GM04503 (cell line): ENCODE measurements at regions not wholly inside any gene's neighbourhood (a gene's known extent, or its start where the extent isn't known, plus 50 kb on each side); places are given as distances from the start of the nearest gene placed in this dataset.
"Not testable (repeated sequence)": the region's sequence is repeated elsewhere in the genome, so short reads cannot be mapped to it uniquely, and the experiment has no call there.

Experiments used
- DNase-seq: peaks from one replicate; pipeline ENCODE4 v3.0.0-alpha.2; 2012; ENCODE audit warnings: low read depth

GRCh38 chr1:58251430-58252073 lies 295.0 kb downstream of the OMA1 start:
- no peak for DNase-seq

- no peak for DNase-seq
Measured at GRCh38 chr1:58250587-58250948, 296.0 kb downstream of the OMA1 start.

- no peak for DNase-seq
Measured at GRCh38 chr1:58249737-58250586, 296.6 kb downstream of the OMA1 start.

- DNase-seq, result no peak
Measured at GRCh38 chr1:58249388-58249736, 297.2 kb downstream of the OMA1 start.

GRCh38 chr1:58248791-58249190 lies 297.7 kb downstream of the OMA1 start:
- DNase-seq, result no peak

GRCh38 chr1:58248072-58248471 lies 298.5 kb downstream of the OMA1 start:
- no peak for DNase-seq

- DNase-seq, result no peak
Measured at GRCh38 chr1:58246549-58246948, 300.0 kb downstream of the OMA1 start.

- no peak for DNase-seq
Measured at GRCh38 chr1:58244872-58245271, 301.7 kb downstream of the OMA1 start.

GRCh38 chr1:58238846-58239245 lies 307.7 kb downstream of the OMA1 start:
- no peak for DNase-seq

GRCh38 chr1:58233729-58234128 lies 312.8 kb downstream of the OMA1 start:
- no peak for DNase-seq

GRCh38 chr1:58231204-58231603 lies 315.3 kb downstream of the OMA1 start:
- DNase-seq, result no peak

GRCh38 chr1:58227604-58228003 lies 318.9 kb downstream of the OMA1 start:
- DNase-seq, result no peak

- no peak for DNase-seq
Measured at GRCh38 chr1:58223522-58223921, 323.0 kb downstream of the OMA1 start.

GRCh38 chr1:58220836-58221472 lies 325.6 kb downstream of the OMA1 start:
- no peak for DNase-seq

GRCh38 chr1:58216169-58216568 lies 330.4 kb downstream of the OMA1 start:
- DNase-seq, result not testable (repeated sequence)

GRCh38 chr1:58214674-58215073 lies 331.9 kb downstream of the OMA1 start:
- DNase-seq, result no peak

- no peak for DNase-seq
Measured at GRCh38 chr1:58211869-58212268, 334.7 kb downstream of the OMA1 start.

- no peak for DNase-seq
Measured at GRCh38 chr1:58209575-58209974, 337.0 kb downstream of the OMA1 start.

- DNase-seq, result no peak
Measured at GRCh38 chr1:58206749-58207148, 339.8 kb downstream of the OMA1 start.

GRCh38 chr1:58204284-58204683 lies 342.2 kb downstream of the OMA1 start:
- no peak for DNase-seq

- no peak for DNase-seq
Measured at GRCh38 chr1:58201492-58202106, 344.9 kb downstream of the OMA1 start.

GRCh38 chr1:58200437-58200836 lies 346.1 kb downstream of the OMA1 start:
- no peak for DNase-seq

- DNase-seq, result no peak
Measured at GRCh38 chr1:58197811-58198210, 348.7 kb downstream of the OMA1 start.
